ENCODE measurements at regions not wholly inside any gene's neighbourhood (a gene's known extent, or its start where the extent isn't known, plus 50 kb on each side); places are given as distances from the start of the nearest gene placed in this dataset.

DNA sequence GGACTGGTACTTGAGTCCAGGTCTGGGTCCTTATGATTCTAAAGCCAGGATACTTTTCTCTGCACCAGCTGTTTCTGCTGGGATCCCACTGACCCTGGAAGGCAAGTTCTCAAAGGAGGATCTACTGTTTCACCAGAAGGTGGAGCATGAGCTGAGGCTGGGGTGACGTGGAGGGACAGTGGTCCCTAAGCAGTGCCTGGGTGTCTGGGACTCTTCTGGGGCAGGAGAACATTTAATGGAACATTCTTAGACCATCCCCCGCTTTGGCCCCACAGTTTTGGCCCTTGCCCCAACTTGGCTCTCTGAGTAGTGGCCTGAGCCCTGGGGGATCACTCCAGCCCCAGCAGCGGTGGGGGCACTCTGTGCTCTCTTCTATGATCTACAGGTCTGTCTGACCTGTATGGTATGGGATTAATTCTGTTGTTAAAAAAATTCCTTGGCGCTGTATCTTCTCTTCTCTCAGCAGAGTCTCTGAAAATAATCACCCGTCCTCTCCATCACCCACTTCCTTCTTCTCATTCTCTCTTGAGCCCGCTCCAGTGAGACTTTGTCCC lies 60.3 kb upstream of the CSF3R start:
- DNase-seq (ENCODE audit: low spot score): no peak

GRCh38 chr1:36542024-36542961 lies 59.6 kb upstream of the CSF3R start:
- DNase-seq (ENCODE audit: low spot score): no peak

GRCh38 chr1:36540056-36540455 lies 57.3 kb upstream of the CSF3R start:
- DNase-seq (ENCODE audit: low spot score): no peak

DNA sequence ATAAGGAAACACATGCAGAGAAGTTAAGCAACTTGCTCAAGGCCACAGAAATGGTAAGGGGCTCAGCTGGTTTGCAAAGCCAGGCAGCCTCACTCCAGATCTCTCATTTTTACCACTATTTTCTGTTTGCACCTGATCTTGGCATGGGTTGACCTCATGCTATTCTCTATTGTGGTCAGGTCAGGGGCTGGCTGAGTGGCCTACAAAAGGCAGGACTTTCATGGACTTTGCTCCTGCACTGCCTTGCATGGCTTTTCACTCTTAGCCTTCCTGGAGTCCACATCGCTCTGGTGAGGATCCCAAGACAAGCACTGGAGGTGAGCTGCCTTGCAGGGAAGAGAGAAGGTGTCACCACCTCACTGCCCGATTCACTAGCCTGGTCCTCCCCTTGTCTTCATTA lies 56.8 kb upstream of the CSF3R start:
- DNase-seq (ENCODE audit: low spot score): no peak

- DNase-seq (ENCODE audit: low spot score): no peak
These were observed 55.3 kb upstream of the CSF3R start for GRCh38 chr1:36537991-36538390.

DNA sequence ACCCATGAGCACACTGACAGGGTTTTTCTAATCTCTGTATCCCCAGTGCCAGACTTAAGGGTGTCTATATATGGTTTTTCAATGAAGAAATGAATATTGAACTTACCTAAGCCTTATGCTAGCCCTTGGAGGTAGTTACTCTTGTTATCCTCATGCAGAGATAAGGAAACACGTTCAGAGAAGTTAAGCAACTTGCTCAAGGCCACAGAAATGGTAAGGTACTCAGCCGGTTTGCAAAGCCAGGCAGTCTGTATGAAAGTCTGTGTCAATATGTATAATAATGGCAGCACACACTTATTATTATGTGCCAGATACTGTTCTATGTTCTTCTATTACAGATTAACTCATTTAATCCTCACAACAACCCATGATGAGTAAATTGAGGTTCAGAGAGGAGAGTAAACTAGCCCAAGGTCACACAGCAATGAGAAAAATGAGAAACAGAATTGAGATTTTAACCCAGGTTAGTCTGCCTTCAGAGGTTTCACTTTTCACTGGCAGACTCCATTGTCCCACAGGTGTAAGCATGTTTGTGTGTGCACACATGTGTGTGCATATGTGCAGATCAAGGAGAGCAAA lies 54.6 kb upstream of the CSF3R start:
- no peak for DNase-seq (ENCODE audit: low spot score)

- no peak for DNase-seq (ENCODE audit: low spot score)
These were observed 54.0 kb upstream of the CSF3R start for GRCh38 chr1:36536727-36537126.

GRCh38 chr1:36534711-36535412 lies 52.1 kb upstream of the CSF3R start:
- no peak for DNase-seq (ENCODE audit: low spot score)

GRCh38 chr1:36533897-36534296 lies 51.2 kb upstream of the CSF3R start:
- no peak for DNase-seq (ENCODE audit: low spot score)

- no peak for DNase-seq (ENCODE audit: low spot score)
These were observed 50.2 kb upstream of the CSF3R start for GRCh38 chr1:36532810-36533401.

All from LoVo (cell line).